Cardiac septum (tissue), 1 donor: ENCODE measurements at regions not wholly inside any gene's neighbourhood (a gene's known extent, or its start where the extent isn't known, plus 50 kb on each side); places are given as distances from the start of the nearest gene placed in this dataset.
"Not testable (repeated sequence)": the region's sequence is repeated elsewhere in the genome, so short reads cannot be mapped to it uniquely, and the experiment has no call there.

Source experiments
- DNase-seq: peaks from one replicate; pipeline ENCODE4 v3.0.0-alpha.2; 2020; ENCODE audit warnings: low spot score
- intact Hi-C: fragments of 100-400 bp; cut with DNase I; formaldehyde crosslinking; loops from one replicate; pipeline ENCODE4 v1.14.0; 2022
- donor health status: DM: no; HTN: no; CAD: no.

DNA sequence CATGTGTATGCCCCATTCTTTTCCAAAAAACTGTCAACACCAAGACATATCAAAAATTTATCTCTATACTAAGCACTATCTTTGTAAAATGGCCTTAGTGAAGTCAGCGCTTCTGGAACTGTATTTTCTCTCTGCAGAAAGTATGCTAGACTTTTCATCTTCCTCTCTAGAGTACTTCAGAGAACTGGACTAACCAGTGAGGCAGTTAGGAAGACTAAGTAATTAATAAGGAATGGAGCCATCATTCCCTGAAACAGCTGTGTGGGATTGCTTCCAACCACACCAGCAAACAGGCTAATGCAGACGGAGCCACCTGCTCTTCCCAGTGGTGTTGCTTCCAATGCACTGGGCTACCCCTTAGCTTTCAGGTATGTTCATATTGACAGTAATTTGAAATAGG is 169.1 kb upstream of the FUT9 start:
- DNase-seq: no peak
- intact Hi-C loops: no loop called here

DNA sequence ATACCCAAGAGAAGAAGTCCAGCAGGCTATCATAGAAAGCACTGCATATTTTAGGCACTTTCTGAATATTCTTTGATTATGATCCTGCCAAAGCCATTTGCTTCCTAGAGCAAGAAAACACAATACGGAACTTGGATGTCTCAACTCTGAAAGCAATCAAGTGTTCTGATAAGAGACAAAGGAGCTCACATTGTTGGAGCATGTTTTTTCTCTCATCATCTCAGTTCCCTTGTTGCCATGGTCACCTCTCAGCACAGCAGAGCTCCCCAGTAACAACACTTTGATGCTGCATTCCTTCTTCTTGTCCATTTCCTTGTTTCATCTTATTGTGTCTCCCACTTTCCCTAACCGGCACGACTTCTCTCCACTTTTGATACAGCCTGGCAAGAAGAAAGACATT is 168.7 kb upstream of the FUT9 start:
- no peak for DNase-seq
- intact Hi-C loops: no loop called here

DNA sequence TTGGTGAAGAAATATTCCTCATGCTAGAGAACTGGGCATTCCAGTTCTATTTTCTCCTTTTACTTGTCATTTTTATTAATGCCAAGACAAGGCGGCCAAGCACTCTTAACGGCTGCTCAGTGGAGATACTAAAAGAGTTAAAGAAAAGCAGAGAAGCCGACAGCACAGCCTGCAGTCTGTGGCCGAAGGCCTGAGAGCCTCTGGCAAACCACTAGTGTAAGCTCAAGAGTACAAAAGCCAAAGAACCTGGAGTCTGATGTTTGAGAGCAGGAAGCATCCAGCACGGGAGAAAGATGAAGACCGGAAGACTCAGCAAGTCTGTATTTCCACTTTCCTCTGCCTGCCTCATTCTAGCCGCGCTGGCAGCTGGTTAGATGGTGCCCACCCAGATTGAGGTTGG is 167.1 kb upstream of the FUT9 start:
- intact Hi-C loops: no loop called here

DNA sequence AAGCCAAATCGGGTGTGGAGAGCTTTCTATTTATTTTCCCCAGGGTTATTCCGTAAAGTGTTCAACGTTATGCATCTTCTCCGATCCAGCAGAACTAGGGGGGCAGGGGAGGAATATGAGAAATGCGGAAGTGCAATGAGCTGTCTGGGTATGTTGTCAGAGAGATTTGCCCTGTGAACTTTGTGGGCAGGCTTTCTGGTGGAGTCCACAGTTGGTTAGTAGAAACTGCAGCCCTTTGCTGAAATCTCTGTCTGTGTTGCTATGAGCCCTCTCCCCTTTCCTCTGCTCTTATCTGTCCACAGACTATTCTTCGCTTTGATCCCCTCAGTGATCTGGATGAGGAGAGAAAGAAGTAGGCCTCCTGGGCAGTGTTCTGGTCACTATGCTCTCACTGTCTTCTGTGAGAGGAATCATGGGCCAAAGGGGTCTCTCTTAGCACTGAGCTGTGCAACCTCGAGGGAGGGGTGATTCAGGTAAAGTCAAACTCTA is 158.9 kb upstream of the FUT9 start:
- DNase-seq: no peak
- intact Hi-C loops: no loop called here

More for the DNA sequence above, 167.1 kb upstream of the FUT9 start:
- no peak for DNase-seq

DNA sequence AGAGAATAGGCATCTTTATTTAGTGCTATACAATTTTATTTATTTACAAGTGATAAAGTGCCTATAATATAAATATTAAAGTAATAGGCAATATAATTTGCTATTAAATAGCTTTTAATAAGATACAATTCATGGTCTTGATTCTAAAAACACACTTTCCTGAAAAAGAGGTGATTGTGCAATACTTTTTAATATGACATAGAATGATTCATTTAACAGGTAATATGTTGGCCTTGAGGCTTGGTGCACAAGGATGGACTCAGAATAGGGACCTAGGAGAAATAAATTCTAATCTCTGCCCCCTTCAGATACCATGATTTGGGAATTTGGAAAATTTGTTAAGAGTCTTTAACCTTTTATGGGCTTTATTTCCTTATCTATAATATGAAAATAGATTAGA is 149.9 kb upstream of the FUT9 start:
- no peak for DNase-seq
- intact Hi-C loops: loop anchor here (5.0 kb wide), 1 partner anchor 434 kb away; no protein-coding TSS in a partner anchor

DNA sequence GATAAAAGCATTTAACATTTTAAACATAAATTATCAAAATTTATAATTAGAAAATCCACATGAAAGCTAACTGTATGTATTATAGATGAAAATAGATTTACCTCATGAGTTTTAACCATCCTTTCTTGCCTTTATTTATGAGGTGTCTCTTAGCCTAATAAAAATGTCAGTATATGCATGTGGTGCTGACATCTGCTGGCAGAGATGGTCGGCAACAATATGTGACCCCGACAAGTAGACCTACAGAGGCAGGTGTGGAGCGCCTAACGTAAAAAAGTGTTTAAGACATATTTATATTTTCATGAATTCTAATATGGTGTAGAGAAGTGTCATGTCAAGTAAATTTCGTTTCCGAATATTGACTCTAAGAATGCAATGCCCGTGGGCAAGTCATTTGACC is 149.0 kb upstream of the FUT9 start:
- intact Hi-C loops: loop anchor here (5.0 kb wide), 1 partner anchor 434 kb away; no protein-coding TSS in a partner anchor
- no peak for DNase-seq

DNA sequence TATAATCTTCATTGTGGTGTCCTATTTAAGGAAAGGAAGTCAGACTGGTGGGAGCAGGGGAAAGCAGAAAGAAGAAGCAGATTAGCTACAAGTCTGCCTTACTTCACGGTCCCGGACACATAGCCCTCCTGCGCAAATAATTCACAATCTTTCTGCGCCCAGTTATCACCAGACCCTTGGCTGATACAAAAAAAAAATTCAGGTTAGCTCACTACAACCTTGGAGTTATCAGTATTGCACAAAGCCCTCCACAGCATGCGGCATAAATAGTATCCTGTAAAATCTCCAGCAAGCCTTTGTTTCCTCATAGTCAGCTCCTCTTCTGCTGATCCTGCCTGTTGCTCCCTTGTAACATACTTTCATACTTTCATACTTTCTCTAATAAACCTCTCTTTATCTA is 148.6 kb upstream of the FUT9 start:
- DNase-seq: no peak
- intact Hi-C loops: loop anchor here (5.0 kb wide), 1 partner anchor 435 kb away; no protein-coding TSS in a partner anchor

DNA sequence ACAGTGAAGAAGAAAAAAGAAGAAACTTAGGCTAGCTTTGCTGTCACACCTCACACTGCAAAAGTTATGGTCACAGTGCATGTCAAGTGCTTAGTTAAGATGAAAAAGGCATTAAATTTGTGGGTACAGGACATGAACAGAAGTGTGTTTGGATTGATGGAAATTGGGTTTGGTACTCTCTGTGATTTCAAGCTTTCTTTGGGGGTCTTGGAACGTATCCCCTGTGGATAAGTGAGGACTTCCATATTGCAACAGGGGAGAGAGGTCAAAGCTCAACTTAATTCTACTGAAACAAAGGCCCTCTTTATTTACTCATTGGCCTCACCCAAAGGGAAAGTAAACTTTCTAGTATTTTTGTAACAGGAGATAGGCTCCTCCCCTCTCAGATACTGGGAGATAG is 138.3 kb upstream of the FUT9 start:
- DNase-seq: no peak
- intact Hi-C loops: no loop called here

DNA sequence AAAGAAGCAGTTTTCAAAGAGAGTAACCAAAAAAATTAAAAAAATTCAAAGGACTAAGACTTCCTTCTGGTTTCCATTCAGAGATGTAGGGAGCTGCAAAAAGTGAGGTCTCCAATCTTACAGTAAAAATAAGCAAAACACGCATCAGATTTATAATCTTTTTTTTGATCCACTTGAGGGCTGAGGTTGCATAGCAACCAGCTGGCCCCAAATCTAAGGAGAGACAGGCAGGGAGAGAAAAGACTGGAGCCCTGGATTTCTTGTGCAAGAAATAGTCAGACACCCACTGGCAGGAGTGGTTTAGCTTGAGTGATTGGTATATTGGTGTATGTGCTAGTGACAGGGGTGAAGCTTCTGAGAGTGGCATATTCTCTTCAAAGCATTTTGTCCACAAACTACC is 135.9 kb upstream of the FUT9 start:
- no peak for DNase-seq
- intact Hi-C loops: no loop called here

DNA sequence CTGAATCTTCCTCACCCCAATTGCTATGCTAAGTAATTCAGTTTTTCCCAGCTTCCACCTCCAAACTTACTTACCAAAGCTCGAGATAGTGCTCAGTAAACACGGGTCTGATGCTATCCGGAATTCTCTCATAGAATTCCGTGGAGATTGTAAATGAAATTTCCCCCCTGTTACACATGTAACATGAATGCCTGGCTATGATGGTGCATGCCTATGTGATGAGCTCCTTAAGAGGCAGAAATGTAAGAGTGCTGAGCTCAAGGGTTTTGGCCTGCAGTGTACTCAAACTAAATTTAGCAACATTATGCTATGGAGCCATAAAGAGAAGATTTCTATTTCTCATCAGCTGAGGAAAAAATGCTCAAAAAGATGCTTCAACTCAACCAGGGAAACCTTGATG is 133.4 kb upstream of the FUT9 start:
- intact Hi-C loops: no loop called here
- DNase-seq: no peak

DNA sequence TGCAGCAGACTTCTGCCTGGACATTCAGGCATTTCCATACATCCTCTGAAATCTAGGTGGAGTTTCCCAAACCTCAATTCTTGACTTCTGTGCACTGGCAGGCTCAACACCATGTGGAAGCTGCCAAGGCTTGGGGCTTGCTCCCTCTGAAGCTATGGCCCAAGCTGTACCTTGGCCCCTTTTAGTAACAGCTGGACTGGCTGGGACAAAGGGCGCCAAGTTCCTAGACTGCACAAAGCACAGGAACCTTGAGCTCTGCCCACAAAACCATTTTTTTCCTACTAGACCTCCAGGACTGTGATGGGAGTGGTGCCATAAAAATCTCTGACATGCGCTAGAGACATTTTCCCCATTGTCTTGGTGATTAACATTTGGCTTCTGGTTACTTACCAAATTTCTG is 127.1 kb upstream of the FUT9 start:
- DNase-seq, intact Hi-C loops: not testable (repeated sequence)

DNA sequence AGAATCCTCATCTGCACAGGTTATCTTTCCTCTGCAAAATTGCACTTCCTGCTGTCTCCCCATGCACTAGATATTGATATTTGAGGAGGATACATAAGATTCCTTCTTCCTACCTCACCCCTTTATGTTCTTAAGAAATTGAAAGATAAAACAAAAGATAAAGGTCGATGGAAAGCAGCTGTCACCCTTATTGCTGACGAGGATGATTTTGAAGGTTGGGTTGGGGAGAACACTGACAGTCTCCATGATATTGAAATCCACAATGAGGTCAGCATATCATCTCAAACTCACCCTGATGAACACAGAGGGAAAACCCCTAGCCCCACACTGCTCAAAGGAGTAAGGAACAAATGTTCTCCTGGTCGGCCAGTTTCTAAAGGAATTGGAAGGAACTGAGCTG is 110.6 kb upstream of the FUT9 start:
- DNase-seq: no peak

DNA sequence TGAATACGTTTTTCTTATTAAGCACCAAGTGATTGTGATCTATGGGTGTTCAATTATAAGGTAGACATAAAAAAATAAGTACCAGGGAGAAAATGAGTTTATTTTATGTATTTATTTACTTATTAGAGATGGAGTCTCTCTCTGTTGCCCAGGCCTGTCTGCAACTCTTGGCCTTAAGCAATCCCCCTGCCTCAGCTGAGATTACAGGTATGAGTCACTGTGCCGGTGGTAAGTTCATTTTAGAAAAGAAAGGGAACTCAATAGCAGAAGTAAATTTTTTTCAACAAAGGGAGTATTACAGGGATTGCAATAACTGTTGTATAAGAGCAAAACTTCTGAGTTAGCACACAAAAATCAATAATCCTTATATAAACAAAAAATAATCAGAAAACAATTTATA is 98.7 kb upstream of the FUT9 start:
- DNase-seq: no peak
- intact Hi-C loops: no loop called here

More for the DNA sequence above, 110.6 kb upstream of the FUT9 start:
- intact Hi-C loops: no loop called here

DNA sequence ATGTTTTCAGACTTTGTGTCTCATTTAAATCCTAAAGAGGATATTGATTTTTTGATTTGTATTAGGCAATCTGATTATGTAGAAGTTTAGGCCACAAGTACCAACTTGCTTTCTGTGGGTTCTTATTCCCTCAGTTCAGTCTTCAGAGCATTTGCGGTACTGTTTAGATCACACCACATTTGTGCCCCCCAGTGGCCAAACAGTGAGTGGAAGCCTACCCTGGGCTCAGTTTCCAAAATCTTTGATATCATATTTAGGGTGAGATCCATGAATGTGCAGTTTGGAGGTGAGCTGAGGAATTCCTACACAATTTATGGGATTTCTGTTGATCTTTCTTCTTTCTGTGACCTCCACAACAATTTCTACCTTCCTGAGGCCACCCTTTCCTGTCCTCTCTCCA is 92.3 kb upstream of the FUT9 start:
- intact Hi-C loops: no loop called here
- no peak for DNase-seq

DNA sequence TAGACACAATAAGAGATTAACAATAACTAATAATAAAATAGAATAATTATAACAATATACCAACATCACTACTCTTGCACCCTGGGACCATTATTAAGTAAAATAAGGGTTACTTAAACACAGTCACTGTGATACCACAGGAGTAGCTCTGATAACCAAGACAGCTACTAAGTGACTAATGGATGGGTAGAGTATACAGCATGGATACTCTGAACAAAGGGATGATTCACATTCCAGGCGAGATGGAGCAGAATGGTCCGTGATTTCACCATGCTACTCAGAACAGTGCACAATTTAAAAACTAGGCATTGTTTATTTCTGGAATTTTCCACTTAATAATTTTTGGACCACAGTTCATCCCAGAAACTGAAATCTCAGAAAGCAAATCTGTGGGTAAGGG is 80.0 kb upstream of the FUT9 start:
- DNase-seq: no peak
- intact Hi-C loops: no loop called here

DNA sequence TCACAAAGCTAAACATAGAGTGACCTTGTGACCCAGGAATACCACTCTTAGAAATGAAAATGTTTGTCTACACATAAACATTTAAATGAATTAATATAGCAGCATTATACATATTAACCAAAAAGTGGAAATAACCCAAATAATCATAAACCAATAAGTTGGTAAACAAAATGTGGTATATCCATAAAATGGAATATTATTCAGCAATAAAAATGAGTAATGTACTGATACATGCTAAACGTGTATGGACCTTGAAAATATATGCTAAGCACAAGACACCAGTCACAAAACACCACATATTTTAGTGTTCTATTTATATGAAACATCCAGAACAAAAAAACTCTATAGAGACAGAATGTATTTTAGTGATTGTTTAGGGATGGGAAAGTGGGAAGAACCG is 68.9 kb upstream of the FUT9 start:
- no peak for DNase-seq
- intact Hi-C loops: no loop called here

DNA sequence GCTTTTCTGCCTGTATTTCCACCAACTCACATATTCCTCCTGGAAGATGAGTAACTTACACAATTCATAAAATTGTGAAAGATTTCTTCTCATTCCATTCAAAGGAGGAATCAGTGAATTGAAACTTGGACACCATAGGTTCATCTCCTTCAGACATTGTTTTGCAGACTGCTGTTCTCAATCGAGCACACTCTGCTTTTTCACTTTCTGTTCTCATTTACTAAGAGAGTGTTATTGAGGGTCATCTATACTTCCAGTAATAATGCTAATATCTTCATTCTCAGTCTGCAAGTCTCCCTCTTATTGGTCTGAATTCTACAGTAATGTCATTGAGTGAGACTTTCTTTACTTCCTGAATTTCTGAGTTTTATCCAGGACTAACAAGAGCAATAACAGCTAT is 67.5 kb upstream of the FUT9 start:
- DNase-seq: no peak
- intact Hi-C loops: no loop called here

DNA sequence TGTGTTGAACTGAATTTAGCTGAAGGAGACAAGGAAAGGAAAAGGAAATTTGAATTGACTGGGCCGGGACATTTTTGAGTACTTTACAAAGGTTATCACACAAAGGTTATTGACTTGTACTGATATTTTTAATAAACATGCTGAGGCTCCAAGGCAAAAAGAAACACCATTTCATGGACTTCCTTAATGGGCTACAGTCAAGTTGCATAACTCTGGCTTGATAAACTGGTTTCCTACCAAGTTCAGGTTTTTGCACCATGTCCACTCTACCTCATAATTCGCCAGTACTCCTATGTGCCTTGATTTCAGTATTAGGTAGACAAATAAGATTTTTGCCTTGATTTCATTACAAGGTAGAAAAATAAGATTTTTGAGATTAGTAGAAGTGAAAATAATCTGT is 65.8 kb upstream of the FUT9 start:
- intact Hi-C loops: no loop called here
- no peak for DNase-seq

DNA sequence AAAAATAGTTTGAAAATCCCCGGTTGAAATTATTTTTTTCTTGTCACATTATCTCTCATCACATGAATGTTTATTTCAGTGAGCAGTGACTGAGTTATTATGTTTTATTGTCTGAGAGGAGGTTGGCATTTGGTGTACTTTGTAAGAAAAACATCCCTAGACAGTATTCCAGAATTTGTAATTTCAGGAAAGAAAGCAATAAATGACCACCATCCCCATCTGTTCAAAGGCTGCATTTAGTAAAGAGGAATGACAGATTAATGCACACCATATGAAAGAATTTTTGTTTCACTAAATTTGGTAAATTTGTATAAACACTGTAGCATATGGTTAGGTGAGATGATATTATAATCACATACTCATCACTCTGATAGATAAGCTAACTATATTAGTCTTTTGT is 57.1 kb upstream of the FUT9 start:
- no peak for DNase-seq
- intact Hi-C loops: no loop called here

DNA sequence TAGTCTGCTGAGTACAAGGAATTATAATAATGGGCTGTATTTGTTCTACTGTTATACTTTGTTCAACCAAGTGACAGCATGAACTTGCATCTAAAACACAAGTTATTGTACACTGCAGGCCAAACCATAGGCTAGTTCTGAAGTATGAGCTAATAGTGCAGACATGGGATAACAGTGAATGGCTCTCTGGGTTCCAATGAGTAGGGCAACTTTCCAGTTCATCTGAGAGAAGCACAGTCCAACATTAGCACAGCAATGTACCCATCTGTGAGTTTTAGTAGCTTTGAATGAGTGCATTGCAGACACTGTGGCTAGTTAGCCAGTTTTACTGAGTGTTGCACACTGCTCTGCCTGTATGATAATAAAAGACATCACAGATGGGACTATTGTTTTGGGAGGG is 56.5 kb upstream of the FUT9 start:
- no peak for DNase-seq
- intact Hi-C loops: no loop called here
